HEK293 (cell line): ENCODE measurements at regions not wholly inside any gene's neighbourhood (a gene's known extent, or its start where the extent isn't known, plus 50 kb on each side); places are given as distances from the start of the nearest gene placed in this dataset.

Source experiments
- CTCF ChIA-PET: fragments of 350-600 bp; formaldehyde crosslinking; extraction: SDS; loops from one replicate; lab custom pipeline; 2021; ENCODE audit warnings: antibody characterized with exemption; lab: Yijun Ruan, JAX
- POLR2A ChIA-PET: fragments of 300-600 bp; formaldehyde crosslinking; extraction: SDS; loops from one replicate; lab custom pipeline; 2020; ENCODE audit warnings: antibody characterized with exemption, inconsistent platforms; lab: Yijun Ruan, JAX
- H3K27ac ChIP-seq: fragments of 200-500 bp; sonication (Bioruptor generic); 2 replicates; pipeline ENCODE4 v1.5.1; 2014; ENCODE audit warnings: low read depth, low read length, control low read depth, inconsistent platforms; ENCODE audit errors: extremely low read depth
- H3K36me3 ChIP-seq, 2 experiments: fragments of 200-500 bp in 1 of 2; sonication (Bioruptor generic) in 1 of 2; 1 replicate in 1 of 2; 2 replicates in 1 of 2; pipeline ENCODE4 v1.5.1; 2014 to 2017; ENCODE audit warnings: inconsistent platforms in 2 of 2, low read length in 2 of 2; ENCODE audit not compliant: control insufficient read depth in 2 of 2, insufficient read depth in 1 of 2
- H3K4me1 ChIP-seq: fragments of 200-500 bp; sonication (Bioruptor generic); 2 replicates; pipeline ENCODE4 v1.5.1; 2014; ENCODE audit warnings: mild to moderate bottlenecking, low read length, inconsistent platforms; ENCODE audit not compliant: control insufficient read depth, insufficient read depth
- H3K4me3 ChIP-seq: 2 replicates; pipeline ENCODE4 v1.5.1; 2011; ENCODE audit warnings: low read depth, mild to moderate bottlenecking, control low read depth, low read length, moderate library complexity
- H3K9me3 ChIP-seq: fragments of 200-500 bp; sonication (Bioruptor generic); 2 replicates; pipeline ENCODE4 v1.5.1; 2014; ENCODE audit warnings: low read depth, low read length, inconsistent platforms; ENCODE audit not compliant: control insufficient read depth, insufficient read depth
- HOXD13 ChIP-seq: sonication (generic); formaldehyde crosslinking; IDR thresholded peaks from 2 replicates; pipeline ENCODE4 v1.8.0; 2022; ENCODE audit warnings: missing genetic modification reagents, borderline replicate concordance
- KLF16 ChIP-seq: fragments of 450-650 bp; formaldehyde crosslinking; IDR thresholded peaks from 2 replicates; pipeline ENCODE4 v1.5.1; 2017; ENCODE audit warnings: missing biosample characterization, missing genetic modification characterization
- OVOL3 ChIP-seq: fragments of 450-650 bp; formaldehyde crosslinking; IDR thresholded peaks from 2 replicates; pipeline ENCODE4 v1.5.1; 2016; ENCODE audit warnings: missing biosample characterization, missing genetic modification characterization
- PRDM1 ChIP-seq: fragments of 450-650 bp; formaldehyde crosslinking; IDR thresholded peaks from 2 replicates; pipeline ENCODE4; 2016; ENCODE audit warnings: missing biosample characterization, missing genetic modification characterization
- RBAK ChIP-seq: fragments of 450-650 bp; formaldehyde crosslinking; IDR thresholded peaks from 2 replicates; pipeline ENCODE4 v1.5.1; 2016; ENCODE audit warnings: missing biosample characterization, missing genetic modification characterization
- TSHZ1 ChIP-seq: fragments of 450-650 bp; formaldehyde crosslinking; IDR thresholded peaks from 2 replicates; pipeline ENCODE4 v1.5.1; 2016; ENCODE audit warnings: missing biosample characterization, missing genetic modification characterization, borderline replicate concordance
- ZBTB8A ChIP-seq: fragments of 450-650 bp; formaldehyde crosslinking; IDR thresholded peaks from 2 replicates; pipeline ENCODE4 v1.5.1; 2016; ENCODE audit warnings: missing biosample characterization, missing genetic modification characterization
- ZNF184 ChIP-seq: fragments of 450-650 bp; IDR thresholded peaks from 2 replicates; pipeline ENCODE4 v1.5.1; 2018; ENCODE audit warnings: missing biosample characterization, mild to moderate bottlenecking, missing genetic modification characterization
- ZNF274 ChIP-seq, 2 experiments: fragments of 200-500 bp in 1 of 2; fragments of 450-650 bp in 1 of 2; sonication (Bioruptor generic) in 1 of 2; formaldehyde crosslinking in 1 of 2; IDR thresholded peaks; 2 replicates each; pipeline versions ENCODE4 v1.5.1 to v1.6.1; 2014 to 2016; ENCODE audit warnings: borderline replicate concordance in 1 of 2, inconsistent platforms in 1 of 2, low read length in 1 of 2, missing biosample characterization in 1 of 2, missing genetic modification characterization in 1 of 2
- ZNF394 ChIP-seq: fragments of 450-650 bp; formaldehyde crosslinking; IDR thresholded peaks from 2 replicates; pipeline ENCODE4 v1.5.1; 2016; ENCODE audit warnings: missing biosample characterization, missing genetic modification characterization, mild to moderate bottlenecking, moderate library complexity, borderline replicate concordance
- ZNF501 ChIP-seq: fragments of 450-650 bp; formaldehyde crosslinking; IDR thresholded peaks from 2 replicates; pipeline ENCODE4 v1.5.1; 2016; ENCODE audit warnings: missing biosample characterization, missing genetic modification characterization
- ZNF514 ChIP-seq: fragments of 450-650 bp; formaldehyde crosslinking; IDR thresholded peaks from 2 replicates; pipeline ENCODE4 v1.5.1; 2016; ENCODE audit warnings: missing biosample characterization, missing genetic modification characterization
- ZNF529 ChIP-seq: fragments of 450-650 bp; formaldehyde crosslinking; IDR thresholded peaks from 2 replicates; pipeline ENCODE4 v1.5.1; 2017; ENCODE audit warnings: missing genetic modification characterization, missing biosample characterization; ENCODE audit not compliant: insufficient replicate concordance
- ZNF544 ChIP-seq: fragments of 450-650 bp; formaldehyde crosslinking; IDR thresholded peaks from 2 replicates; pipeline ENCODE4 v1.5.0; 2017; ENCODE audit warnings: missing biosample characterization, missing genetic modification characterization
- ZNF548 ChIP-seq: fragments of 450-650 bp; formaldehyde crosslinking; IDR thresholded peaks from 2 replicates; pipeline ENCODE4 v1.5.1; 2016; ENCODE audit warnings: missing biosample characterization, missing genetic modification characterization
- ZNF549 ChIP-seq: fragments of 450-650 bp; IDR thresholded peaks from 2 replicates; pipeline ENCODE4 v1.5.1; 2018; ENCODE audit warnings: missing biosample characterization, missing genetic modification characterization, mild to moderate bottlenecking, inconsistent platforms, moderate library complexity
- ZNF658 ChIP-seq: fragments of 450-650 bp; formaldehyde crosslinking; IDR thresholded peaks from 2 replicates; pipeline ENCODE4; 2016; ENCODE audit warnings: missing biosample characterization, missing genetic modification characterization
- ZNF843 ChIP-seq: fragments of 450-650 bp; formaldehyde crosslinking; IDR thresholded peaks from 2 replicates; pipeline ENCODE4 v1.5.1; 2016; ENCODE audit warnings: missing biosample characterization, missing genetic modification characterization
- ZSCAN23 ChIP-seq: fragments of 450-650 bp; formaldehyde crosslinking; IDR thresholded peaks from 2 replicates; pipeline ENCODE4 v1.5.1; 2016; ENCODE audit warnings: missing biosample characterization, missing genetic modification characterization
- TF ChIP-seq, protein P1 (sequence below): fragments of 450-650 bp; formaldehyde crosslinking; IDR thresholded peaks from 2 replicates; pipeline ENCODE4 v1.5.1; 2016; ENCODE audit warnings: missing biosample characterization, missing genetic modification characterization

- TF ChIP-seq ZNF529 (no peak), ZNF658 (tag by site-specific recombination) (no peak), ZNF394 (tag by site-specific recombination) (no peak), TSHZ1 (tag by site-specific recombination) (no peak), ZNF184 (no peak), HOXD13 (CRISPR knock-in tag) (no peak), RBAK (tag by site-specific recombination) (no peak), KLF16 (tag by site-specific recombination) (no peak), OVOL3 (no peak), ZNF548 (tag by site-specific recombination) (no peak), ZNF274 (IDR thresholded peaks at IDR 0.05; ENCODE audit: low read length) (no peak), ZNF274 (tag by site-specific recombination; IDR thresholded peaks at IDR 0.05; ENCODE audit: borderline replicate concordance) (no peak), ZNF549 (no peak)
- ChIA-PET POLR2A (no interaction called here), CTCF (interaction anchor here (1.1 to 2.7 kb wide), 4 partner anchors 11 to 447 kb away, joined by 3 to 10 read pairs (median 5); no protein-coding TSS in a partner anchor)
- Histone ChIP-seq H3K4me1 (no peaks in the 10 kb centered on the region), H3K9me3 (no peaks in the 10 kb centered on the region), H3K4me3 (no peak overlapping the region), H3K36me3 (no peaks in the 10 kb centered on the region), H3K27ac (no peak overlapping the region)
Observed at GRCh38 chr6:90387826-90388225, 91.2 kb upstream of the BACH2 start.

- H3K4me3 ChIP-seq, result no peak overlapping the region
- no peak overlapping the region for H3K27ac ChIP-seq
- TF ChIP-seq ZNF501 (tag by site-specific recombination) (no peak), ZSCAN23 (tag by site-specific recombination) (no peak), ZBTB8A (tag by site-specific recombination) (0 out of 2 replicates have a peak, but pooled peaks have one; percentile 28), ZNF843 (no peak), ZNF544 (no peak), ZNF514 (no peak), PRDM1 (tag by site-specific recombination) (no peak)
- TF ChIP-seq, protein P1, sequence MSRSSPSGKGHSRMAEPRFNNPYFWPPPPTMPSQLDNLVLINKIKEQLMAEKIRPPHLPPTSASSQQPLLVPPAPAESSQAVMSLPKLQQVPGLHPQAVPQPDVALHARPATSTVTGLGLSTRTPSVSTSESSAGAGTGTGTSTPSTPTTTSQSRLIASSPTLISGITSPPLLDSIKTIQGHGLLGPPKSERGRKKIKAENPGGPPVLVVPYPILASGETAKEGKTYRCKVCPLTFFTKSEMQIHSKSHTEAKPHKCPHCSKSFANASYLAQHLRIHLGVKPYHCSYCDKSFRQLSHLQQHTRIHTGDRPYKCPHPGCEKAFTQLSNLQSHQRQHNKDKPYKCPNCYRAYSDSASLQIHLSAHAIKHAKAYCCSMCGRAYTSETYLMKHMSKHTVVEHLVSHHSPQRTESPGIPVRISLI (tag by site-specific recombination), result no peak
- ChIA-PET POLR2A (no interaction called here), CTCF (interaction anchor here (0.6 to 2.7 kb wide), 5 partner anchors 12 to 447 kb away, joined by 3 to 10 read pairs (median 5); no protein-coding TSS in a partner anchor)
- H3K36me3 ChIP-seq, result no peaks in the 10 kb centered on the region
- H3K4me1 ChIP-seq, result no peaks in the 10 kb centered on the region
- H3K9me3 ChIP-seq, result no peaks in the 10 kb centered on the region
Observed at GRCh38 chr6:90387383-90387775, 90.7 kb upstream of the BACH2 start.
